ENCODE measurements at regions not wholly inside any gene's neighbourhood (a gene's known extent, or its start where the extent isn't known, plus 50 kb on each side); places are given as distances from the start of the nearest gene placed in this dataset.

GRCh38 chr3:109882144-109882543 is 544.8 kb upstream of the DPPA4 start:
- Histone ChIP-seq H3K27ac (no peak overlapping the region), H3K36me3 (ENCODE audit: insufficient read depth, low read length) (no peaks in the 10 kb centered on the region), H3K9me3 (ENCODE audit: low read depth, low read length) (no peaks in the 10 kb centered on the region), H3K4me3 (no peak overlapping the region), H3K9ac (ENCODE audit: insufficient read length) (no peak overlapping the region)
- no peak for TF ChIP-seq EZH2 (IDR thresholded peaks at IDR 0.05)
- TF ChIP-seq POLR2AphosphoS5 (IDR thresholded peaks at IDR 0.05; ENCODE audit: borderline replicate concordance, low read depth, low read length), result no peak
- no peak for TF ChIP-seq FOXP2 (optimal IDR thresholded peaks at IDR 0.05; ENCODE audit: control extremely low read depth, extremely low read length, insufficient read depth)
- DNase-seq (ENCODE audit: low read depth, low spot score), result no peak

- TF ChIP-seq POLR2AphosphoS5 (IDR thresholded peaks at IDR 0.05; ENCODE audit: borderline replicate concordance, low read depth, low read length) (no peak), EZH2 (IDR thresholded peaks at IDR 0.05) (no peak), FOXP2 (optimal IDR thresholded peaks at IDR 0.05; ENCODE audit: control extremely low read depth, extremely low read length, insufficient read depth) (no peak)
- no peaks in the 10 kb centered on the region for H3K9me3 ChIP-seq (ENCODE audit: low read depth, low read length)
- H3K9ac ChIP-seq (ENCODE audit: insufficient read length), result no peak overlapping the region
- H3K36me3 ChIP-seq (ENCODE audit: insufficient read depth, low read length), result no peaks in the 10 kb centered on the region
- H3K27ac ChIP-seq, result no peak overlapping the region
- DNase-seq (ENCODE audit: low read depth, low spot score), result no peak
- H3K4me3 ChIP-seq, result no peak overlapping the region
Measured at GRCh38 chr3:109887293-109887692, 549.9 kb upstream of the DPPA4 start.

GRCh38 chr3:109888026-109888425 is 550.7 kb upstream of the DPPA4 start:
- H3K36me3 ChIP-seq (ENCODE audit: insufficient read depth, low read length), result no peaks in the 10 kb centered on the region
- no peak overlapping the region for H3K27ac ChIP-seq
- H3K4me3 ChIP-seq, result no peak overlapping the region
- H3K9ac ChIP-seq (ENCODE audit: insufficient read length), result no peak overlapping the region
- no peak for TF ChIP-seq POLR2AphosphoS5 (IDR thresholded peaks at IDR 0.05; ENCODE audit: borderline replicate concordance, low read depth, low read length)
- TF ChIP-seq FOXP2 (optimal IDR thresholded peaks at IDR 0.05; ENCODE audit: control extremely low read depth, extremely low read length, insufficient read depth), result no peak
- no peak for TF ChIP-seq EZH2 (IDR thresholded peaks at IDR 0.05)
- no peak for DNase-seq (ENCODE audit: low read depth, low spot score)
- no peaks in the 10 kb centered on the region for H3K9me3 ChIP-seq (ENCODE audit: low read depth, low read length)

- H3K4me3 ChIP-seq, result no peak overlapping the region
- no peak for DNase-seq (ENCODE audit: low read depth, low spot score)
- TF ChIP-seq POLR2AphosphoS5 (IDR thresholded peaks at IDR 0.05; ENCODE audit: borderline replicate concordance, low read depth, low read length), result no peak
- no peak for TF ChIP-seq FOXP2 (optimal IDR thresholded peaks at IDR 0.05; ENCODE audit: control extremely low read depth, extremely low read length, insufficient read depth)
- TF ChIP-seq EZH2 (IDR thresholded peaks at IDR 0.05), result no peak
- H3K9ac ChIP-seq (ENCODE audit: insufficient read length), result no peak overlapping the region
- no peaks in the 10 kb centered on the region for H3K36me3 ChIP-seq (ENCODE audit: insufficient read depth, low read length)
- H3K9me3 ChIP-seq (ENCODE audit: low read depth, low read length), result no peaks in the 10 kb centered on the region
- no peak overlapping the region for H3K27ac ChIP-seq
Measured at GRCh38 chr3:109897734-109898133, 560.4 kb upstream of the DPPA4 start.

- DNase-seq (ENCODE audit: low read depth, low spot score), result no peak
- Histone ChIP-seq H3K9ac (ENCODE audit: insufficient read length) (no peak overlapping the region), H3K9me3 (ENCODE audit: low read depth, low read length) (no peaks in the 10 kb centered on the region), H3K4me3 (no peak overlapping the region), H3K27ac (no peak overlapping the region), H3K36me3 (ENCODE audit: insufficient read depth, low read length) (no peaks in the 10 kb centered on the region)
- TF ChIP-seq FOXP2 (optimal IDR thresholded peaks at IDR 0.05; ENCODE audit: control extremely low read depth, extremely low read length, insufficient read depth) (no peak), POLR2AphosphoS5 (IDR thresholded peaks at IDR 0.05; ENCODE audit: borderline replicate concordance, low read depth, low read length) (no peak), EZH2 (IDR thresholded peaks at IDR 0.05) (no peak)
Measured at GRCh38 chr3:109899925-109900324, 562.6 kb upstream of the DPPA4 start.

- H3K4me3 ChIP-seq, result no peak overlapping the region
- H3K9me3 ChIP-seq (ENCODE audit: low read depth, low read length), result no peaks in the 10 kb centered on the region
- H3K9ac ChIP-seq (ENCODE audit: insufficient read length), result no peak overlapping the region
- no peak overlapping the region for H3K27ac ChIP-seq
- no peak for DNase-seq (ENCODE audit: low read depth, low spot score)
- TF ChIP-seq FOXP2 (optimal IDR thresholded peaks at IDR 0.05; ENCODE audit: control extremely low read depth, extremely low read length, insufficient read depth), result no peak
- no peak for TF ChIP-seq POLR2AphosphoS5 (IDR thresholded peaks at IDR 0.05; ENCODE audit: borderline replicate concordance, low read depth, low read length)
- TF ChIP-seq EZH2 (IDR thresholded peaks at IDR 0.05), result no peak
- H3K36me3 ChIP-seq (ENCODE audit: insufficient read depth, low read length), result no peaks in the 10 kb centered on the region
Measured at GRCh38 chr3:109900783-109901182, 563.4 kb upstream of the DPPA4 start.

- H3K36me3 ChIP-seq (ENCODE audit: insufficient read depth, low read length), result no peaks in the 10 kb centered on the region
- no peak overlapping the region for H3K9ac ChIP-seq (ENCODE audit: insufficient read length)
- H3K9me3 ChIP-seq (ENCODE audit: low read depth, low read length), result no peaks in the 10 kb centered on the region
- TF ChIP-seq FOXP2 (optimal IDR thresholded peaks at IDR 0.05; ENCODE audit: control extremely low read depth, extremely low read length, insufficient read depth) (no peak), POLR2AphosphoS5 (IDR thresholded peaks at IDR 0.05; ENCODE audit: borderline replicate concordance, low read depth, low read length) (no peak), EZH2 (IDR thresholded peaks at IDR 0.05) (no peak)
- no peak overlapping the region for H3K4me3 ChIP-seq
- no peak for DNase-seq (ENCODE audit: low read depth, low spot score)
- H3K27ac ChIP-seq, result no peak overlapping the region
Measured at GRCh38 chr3:109902549-109902948, 565.2 kb upstream of the DPPA4 start.

GRCh38 chr3:109903100-109903499 is 565.8 kb upstream of the DPPA4 start:
- Histone ChIP-seq H3K27ac (no peak overlapping the region), H3K9me3 (ENCODE audit: low read depth, low read length) (no peaks in the 10 kb centered on the region), H3K4me3 (no peak overlapping the region), H3K36me3 (ENCODE audit: insufficient read depth, low read length) (no peaks in the 10 kb centered on the region), H3K9ac (ENCODE audit: insufficient read length) (no peak overlapping the region)
- TF ChIP-seq FOXP2 (optimal IDR thresholded peaks at IDR 0.05; ENCODE audit: control extremely low read depth, extremely low read length, insufficient read depth), result no peak
- no peak for TF ChIP-seq POLR2AphosphoS5 (IDR thresholded peaks at IDR 0.05; ENCODE audit: borderline replicate concordance, low read depth, low read length)
- TF ChIP-seq EZH2 (IDR thresholded peaks at IDR 0.05), result no peak
- no peak for DNase-seq (ENCODE audit: low read depth, low spot score)

GRCh38 chr3:109910772-109911171 is 573.4 kb upstream of the DPPA4 start:
- Histone ChIP-seq H3K4me3 (no peak overlapping the region), H3K9me3 (ENCODE audit: low read depth, low read length) (no peaks in the 10 kb centered on the region), H3K36me3 (ENCODE audit: insufficient read depth, low read length) (no peaks in the 10 kb centered on the region), H3K27ac (no peak overlapping the region), H3K9ac (ENCODE audit: insufficient read length) (no peak overlapping the region)
- no peak for TF ChIP-seq FOXP2 (optimal IDR thresholded peaks at IDR 0.05; ENCODE audit: control extremely low read depth, extremely low read length, insufficient read depth)
- TF ChIP-seq POLR2AphosphoS5 (IDR thresholded peaks at IDR 0.05; ENCODE audit: borderline replicate concordance, low read depth, low read length), result no peak
- TF ChIP-seq EZH2 (IDR thresholded peaks at IDR 0.05), result no peak
- DNase-seq (ENCODE audit: low read depth, low spot score), result no peak

All from SK-N-MC (cell line).